ENCODE measurements at regions not wholly inside any gene's neighbourhood (a gene's known extent, or its start where the extent isn't known, plus 50 kb on each side); places are given as distances from the start of the nearest gene placed in this dataset.

DNA sequence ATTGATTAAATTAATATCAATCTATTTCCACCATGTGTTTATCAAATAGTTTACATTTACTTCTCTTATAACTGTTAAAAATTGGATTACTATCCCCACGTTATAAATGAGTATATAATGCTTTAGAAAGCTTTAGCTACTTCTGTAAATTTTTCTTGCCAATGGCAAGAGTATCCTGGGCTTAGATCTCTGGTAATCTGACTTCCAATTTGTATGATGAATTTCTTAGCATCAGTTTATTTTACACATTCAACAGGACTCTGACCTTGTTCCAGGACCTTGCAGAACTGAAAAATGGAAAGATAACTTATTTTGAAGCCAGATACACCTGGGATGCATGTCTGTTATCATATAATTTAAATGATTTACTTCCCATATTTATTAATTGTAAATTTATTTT is 2759.4 kb downstream of the PCDH9 start:
- ChIA-PET POLR2A (no interaction called here), CTCF (interaction anchor here (2.5 kb wide), 1 partner anchor 1167 kb away, joined by 23 read pairs; no protein-coding TSS in a partner anchor)
- DNase-seq (ENCODE audit: low read depth, low spot score) = no peak
- no peak overlapping the region for H3K4me3 ChIP-seq (ENCODE audit: low read depth, low read length)
- TF ChIP-seq, protein P1, sequence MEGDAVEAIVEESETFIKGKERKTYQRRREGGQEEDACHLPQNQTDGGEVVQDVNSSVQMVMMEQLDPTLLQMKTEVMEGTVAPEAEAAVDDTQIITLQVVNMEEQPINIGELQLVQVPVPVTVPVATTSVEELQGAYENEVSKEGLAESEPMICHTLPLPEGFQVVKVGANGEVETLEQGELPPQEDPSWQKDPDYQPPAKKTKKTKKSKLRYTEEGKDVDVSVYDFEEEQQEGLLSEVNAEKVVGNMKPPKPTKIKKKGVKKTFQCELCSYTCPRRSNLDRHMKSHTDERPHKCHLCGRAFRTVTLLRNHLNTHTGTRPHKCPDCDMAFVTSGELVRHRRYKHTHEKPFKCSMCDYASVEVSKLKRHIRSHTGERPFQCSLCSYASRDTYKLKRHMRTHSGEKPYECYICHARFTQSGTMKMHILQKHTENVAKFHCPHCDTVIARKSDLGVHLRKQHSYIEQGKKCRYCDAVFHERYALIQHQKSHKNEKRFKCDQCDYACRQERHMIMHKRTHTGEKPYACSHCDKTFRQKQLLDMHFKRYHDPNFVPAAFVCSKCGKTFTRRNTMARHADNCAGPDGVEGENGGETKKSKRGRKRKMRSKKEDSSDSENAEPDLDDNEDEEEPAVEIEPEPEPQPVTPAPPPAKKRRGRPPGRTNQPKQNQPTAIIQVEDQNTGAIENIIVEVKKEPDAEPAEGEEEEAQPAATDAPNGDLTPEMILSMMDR (IDR thresholded peaks at IDR 0.05; ENCODE audit: insufficient read depth, low read length, missing control alignments) = no peak

DNA sequence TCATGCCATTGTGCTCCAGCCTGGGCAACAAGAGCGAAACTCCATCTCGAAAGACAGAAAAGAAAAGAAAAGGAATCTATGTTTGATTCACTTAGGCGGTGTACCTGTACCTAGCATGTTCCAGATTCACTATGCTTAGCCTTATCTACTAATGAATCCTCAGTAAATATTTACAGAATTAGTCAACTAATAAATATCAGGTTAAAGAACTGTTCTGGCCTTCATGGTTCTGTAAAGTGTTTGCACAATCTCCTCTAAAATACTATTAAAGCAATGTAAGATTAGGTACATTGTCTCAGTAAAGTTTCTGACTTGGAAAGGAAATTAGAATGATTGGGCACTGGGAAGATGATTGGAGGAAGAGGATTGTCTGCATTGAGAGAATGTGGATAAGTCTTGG is 2770.4 kb downstream of the PCDH9 start:
- TF ChIP-seq, protein P1 (IDR thresholded peaks at IDR 0.05; ENCODE audit: insufficient read depth, low read length, missing control alignments) = no peak
- ChIA-PET CTCF (no interaction called here), POLR2A (no interaction called here)
- DNase-seq (ENCODE audit: low read depth, low spot score) = no peak
- no peak overlapping the region for H3K4me3 ChIP-seq (ENCODE audit: low read depth, low read length)

DNA sequence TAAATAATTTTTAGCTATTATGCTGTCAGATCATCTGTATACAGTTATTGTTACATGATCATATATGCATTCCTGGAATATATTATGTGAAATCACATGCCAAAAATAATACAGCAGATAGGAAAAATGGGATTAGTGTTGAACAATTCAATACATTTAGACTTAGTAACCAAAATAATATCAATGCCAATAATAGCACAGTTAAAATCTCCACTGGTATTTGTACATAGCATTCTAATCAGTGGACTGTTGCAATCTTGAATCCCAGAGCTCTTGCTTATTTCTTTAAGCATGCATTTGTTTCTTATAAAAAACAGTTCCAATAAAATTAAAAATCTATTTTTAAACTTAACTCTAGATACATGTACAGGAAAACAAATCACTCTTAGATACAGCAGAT is 2772.2 kb downstream of the PCDH9 start:
- peak; percentile 49 for DNase-seq (ENCODE audit: low read depth, low spot score)
- no peak overlapping the region for H3K4me3 ChIP-seq (ENCODE audit: low read depth, low read length)
- CTCF ChIA-PET = no interaction called here

DNA sequence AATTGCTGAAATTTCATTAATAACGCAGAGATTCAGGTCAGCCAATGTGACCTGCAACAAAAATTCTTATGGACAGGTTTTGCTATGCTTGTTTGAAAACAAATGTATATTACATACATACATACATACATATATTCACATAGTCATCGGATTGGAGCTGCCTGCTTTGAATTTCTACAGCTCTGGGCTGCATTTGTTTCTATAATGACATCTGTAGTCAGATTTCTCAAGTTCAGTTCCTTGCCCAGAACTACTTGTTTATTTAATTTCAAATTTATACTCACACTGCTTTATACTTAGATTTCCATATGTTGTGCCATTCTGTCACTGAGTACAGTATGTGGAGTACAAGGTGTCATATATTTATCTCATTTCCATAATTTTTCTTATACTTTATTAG is 2775.0 kb downstream of the PCDH9 start:
- CTCF ChIA-PET = no interaction called here
- H3K4me3 ChIP-seq (ENCODE audit: low read depth, low read length) = no peak overlapping the region
- no peak for DNase-seq (ENCODE audit: low read depth, low spot score)
- POLR2A ChIA-PET = no interaction called here
- TF ChIP-seq, protein P1 (IDR thresholded peaks at IDR 0.05; ENCODE audit: insufficient read depth, low read length, missing control alignments) = no peak

More for the DNA sequence above, 2772.2 kb downstream of the PCDH9 start:
- POLR2A ChIA-PET = no interaction called here
- TF ChIP-seq, protein P1 (IDR thresholded peaks at IDR 0.05; ENCODE audit: insufficient read depth, low read length, missing control alignments) = no peak

DNA sequence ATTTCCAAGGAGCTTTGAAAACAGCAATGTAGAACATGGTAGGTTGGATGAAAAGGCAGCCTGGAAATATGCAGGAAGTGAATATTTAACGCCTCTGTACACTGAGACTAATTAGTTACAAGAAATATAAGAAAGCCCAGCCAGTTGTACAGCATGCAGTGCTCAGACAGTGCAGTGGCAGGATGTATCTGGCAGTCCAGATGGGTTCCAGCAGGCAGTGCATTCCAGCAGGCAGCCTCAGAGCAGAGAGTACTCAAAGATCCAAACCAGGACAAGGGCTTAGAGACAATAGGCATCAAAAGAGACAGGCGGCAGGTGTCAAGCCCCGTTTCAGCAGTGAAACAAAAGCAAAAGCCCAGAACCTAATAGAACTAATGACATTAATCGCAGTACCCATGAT is 2776.3 kb downstream of the PCDH9 start:
- ChIA-PET POLR2A (no interaction called here), CTCF (no interaction called here)
- DNase-seq (ENCODE audit: low read depth, low spot score) = no peak
- no peak overlapping the region for H3K4me3 ChIP-seq (ENCODE audit: low read depth, low read length)
- TF ChIP-seq, protein P1 (IDR thresholded peaks at IDR 0.05; ENCODE audit: insufficient read depth, low read length, missing control alignments) = no peak

DNA sequence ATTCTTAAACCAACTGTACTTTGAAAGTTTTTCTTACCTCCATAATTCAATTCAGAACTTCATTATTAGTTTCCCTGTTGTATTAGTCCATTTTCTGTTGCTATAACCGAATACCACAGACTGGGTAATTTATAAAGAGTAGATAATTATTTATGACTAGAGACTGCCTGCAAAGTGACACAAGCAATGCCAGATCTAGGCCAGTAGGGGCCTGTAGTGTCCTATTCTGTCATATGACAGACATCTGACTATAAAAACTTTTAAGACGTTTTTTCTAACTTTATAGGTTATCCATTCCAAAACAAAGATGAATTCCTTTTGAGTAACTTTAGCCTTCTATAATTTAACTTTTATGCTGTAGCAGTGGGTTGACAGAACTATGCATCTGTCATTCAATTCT is 2783.8 kb downstream of the PCDH9 start:
- ChIA-PET POLR2A (no interaction called here), CTCF (interaction anchor here (1.6 kb wide), 1 partner anchor 10 kb away, joined by 4 read pairs; no protein-coding TSS in a partner anchor)
- H3K4me3 ChIP-seq (ENCODE audit: low read depth, low read length) = no peak overlapping the region
- no peak for DNase-seq (ENCODE audit: low read depth, low spot score)
- TF ChIP-seq, protein P1 (IDR thresholded peaks at IDR 0.05; ENCODE audit: insufficient read depth, low read length, missing control alignments) = no peak
